ENCODE measurements at regions not wholly inside any gene's neighbourhood (a gene's known extent, or its start where the extent isn't known, plus 50 kb on each side); places are given as distances from the start of the nearest gene placed in this dataset.
"Not testable (repeated sequence)": the region's sequence is repeated elsewhere in the genome, so short reads cannot be mapped to it uniquely, and the experiment has no call there.

DNA sequence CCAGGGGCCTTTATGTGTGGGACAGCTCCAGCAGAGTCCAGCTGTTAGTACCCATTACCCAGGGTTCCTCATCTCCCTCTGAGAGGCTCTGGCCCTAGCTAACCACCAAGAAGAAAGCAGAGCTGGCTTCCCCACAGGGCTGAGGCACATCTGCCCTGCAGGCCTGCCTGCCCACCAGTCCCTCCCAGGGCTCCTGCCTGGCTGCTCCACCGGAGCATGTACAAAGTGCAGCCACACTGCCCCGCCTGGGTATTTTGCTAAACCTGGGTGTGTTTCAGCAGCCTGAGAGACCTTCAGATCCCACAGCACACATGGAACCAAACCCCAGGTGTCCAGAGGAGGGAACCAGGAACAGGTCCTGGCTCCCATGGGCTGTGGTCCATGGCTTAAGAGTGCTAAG, 500.4 kb upstream of the KLHL4 start:
- no peak overlapping the region for H3K4me3 ChIP-seq (ENCODE audit: low read length)
- TF ChIP-seq, protein P1, sequence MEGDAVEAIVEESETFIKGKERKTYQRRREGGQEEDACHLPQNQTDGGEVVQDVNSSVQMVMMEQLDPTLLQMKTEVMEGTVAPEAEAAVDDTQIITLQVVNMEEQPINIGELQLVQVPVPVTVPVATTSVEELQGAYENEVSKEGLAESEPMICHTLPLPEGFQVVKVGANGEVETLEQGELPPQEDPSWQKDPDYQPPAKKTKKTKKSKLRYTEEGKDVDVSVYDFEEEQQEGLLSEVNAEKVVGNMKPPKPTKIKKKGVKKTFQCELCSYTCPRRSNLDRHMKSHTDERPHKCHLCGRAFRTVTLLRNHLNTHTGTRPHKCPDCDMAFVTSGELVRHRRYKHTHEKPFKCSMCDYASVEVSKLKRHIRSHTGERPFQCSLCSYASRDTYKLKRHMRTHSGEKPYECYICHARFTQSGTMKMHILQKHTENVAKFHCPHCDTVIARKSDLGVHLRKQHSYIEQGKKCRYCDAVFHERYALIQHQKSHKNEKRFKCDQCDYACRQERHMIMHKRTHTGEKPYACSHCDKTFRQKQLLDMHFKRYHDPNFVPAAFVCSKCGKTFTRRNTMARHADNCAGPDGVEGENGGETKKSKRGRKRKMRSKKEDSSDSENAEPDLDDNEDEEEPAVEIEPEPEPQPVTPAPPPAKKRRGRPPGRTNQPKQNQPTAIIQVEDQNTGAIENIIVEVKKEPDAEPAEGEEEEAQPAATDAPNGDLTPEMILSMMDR (conservative IDR thresholded peaks at IDR 0.05; ENCODE audit: low read depth, low read length): no peak
- DNase-seq (ENCODE audit: low read depth): no peak

DNA sequence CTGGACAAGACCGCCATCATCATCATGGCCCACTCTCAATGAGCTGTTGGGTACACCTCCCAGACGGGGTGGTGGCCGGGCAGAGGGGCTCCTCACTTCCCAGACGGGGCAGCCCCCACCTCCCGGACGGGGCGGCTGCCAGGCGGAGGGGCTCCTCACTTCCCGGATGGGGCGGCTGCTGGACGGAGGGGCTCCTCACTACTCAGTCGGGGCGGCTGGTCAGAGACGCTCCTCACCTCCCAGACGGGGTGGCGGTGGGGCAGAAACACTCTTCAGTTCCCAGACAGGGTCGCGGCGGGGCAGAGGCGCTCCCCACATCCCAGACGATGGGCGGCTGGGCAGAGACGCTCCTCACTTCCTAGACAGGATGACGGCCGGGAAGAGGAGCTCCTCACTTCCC, 484.5 kb upstream of the KLHL4 start:
- DNase-seq (ENCODE audit: low read depth); H3K4me3 ChIP-seq (ENCODE audit: low read length): not testable (repeated sequence)

DNA sequence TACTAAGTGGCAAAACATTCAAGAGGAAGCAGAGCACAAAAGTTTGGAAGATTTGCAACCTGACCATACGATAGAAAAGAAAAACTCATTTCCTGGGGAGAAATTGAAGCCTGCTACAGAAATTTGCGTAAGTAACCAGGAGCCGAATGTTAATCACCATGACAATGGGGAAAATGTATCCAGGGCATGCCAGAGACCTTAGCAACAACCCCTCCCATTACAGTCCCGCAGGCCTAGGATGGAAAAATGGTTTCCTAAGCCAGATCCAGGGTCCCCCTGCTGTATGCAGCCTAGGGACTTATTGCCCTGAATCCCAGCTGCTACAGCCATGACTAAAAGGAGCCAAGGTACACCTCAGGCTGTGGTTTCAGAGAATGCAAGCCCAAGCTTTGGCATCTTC, 472.2 kb upstream of the KLHL4 start:
- DNase-seq (ENCODE audit: low read depth): no peak
- no peak overlapping the region for H3K4me3 ChIP-seq (ENCODE audit: low read length)
- TF ChIP-seq, protein P1 (conservative IDR thresholded peaks at IDR 0.05; ENCODE audit: low read depth, low read length): no peak

DNA sequence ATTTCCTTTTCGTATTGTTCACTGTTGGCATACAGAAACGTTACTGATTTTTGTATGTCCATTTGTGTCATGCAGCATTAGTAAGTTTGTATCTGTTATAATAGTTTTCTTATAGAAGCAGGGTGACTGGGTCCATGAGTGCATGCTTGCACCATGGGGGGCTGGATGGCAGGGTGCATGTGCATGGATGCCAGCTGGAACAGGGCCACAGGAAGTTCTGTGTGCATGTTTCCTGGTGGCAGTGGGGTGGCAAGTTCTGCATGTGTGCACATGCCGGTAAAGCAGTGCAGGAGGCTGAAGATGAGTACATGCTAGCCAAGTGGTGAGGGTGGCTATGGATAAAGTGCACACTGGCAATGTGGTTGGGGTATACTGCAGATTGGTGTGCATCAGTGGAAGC, 468.0 kb upstream of the KLHL4 start:
- TF ChIP-seq, protein P1 (conservative IDR thresholded peaks at IDR 0.05; ENCODE audit: low read depth, low read length): no peak
- DNase-seq (ENCODE audit: low read depth): no peak
- H3K4me3 ChIP-seq (ENCODE audit: low read length): no peak overlapping the region

DNA sequence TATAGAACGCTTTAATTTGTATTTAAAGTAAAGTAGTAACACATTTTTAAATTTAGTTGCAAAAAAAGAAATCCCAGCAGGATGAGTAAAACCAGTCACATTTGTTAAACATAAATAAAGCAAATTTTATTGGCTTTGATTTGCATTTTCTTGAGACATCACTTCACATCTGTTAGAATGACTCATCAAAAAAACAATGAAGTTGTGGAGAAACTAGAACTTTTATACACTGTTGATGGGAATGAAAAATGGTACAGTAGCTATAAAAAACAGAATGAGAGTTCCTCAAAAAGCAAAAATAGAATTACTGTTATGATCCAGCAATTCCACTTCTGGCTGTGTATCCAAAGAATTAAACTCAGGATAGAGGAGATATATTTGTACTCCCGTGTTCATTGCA, 454.0 kb upstream of the KLHL4 start:
- H3K4me3 ChIP-seq (ENCODE audit: low read length): no peak overlapping the region
- TF ChIP-seq, protein P1 (conservative IDR thresholded peaks at IDR 0.05; ENCODE audit: low read depth, low read length): no peak
- no peak for DNase-seq (ENCODE audit: low read depth)

DNA sequence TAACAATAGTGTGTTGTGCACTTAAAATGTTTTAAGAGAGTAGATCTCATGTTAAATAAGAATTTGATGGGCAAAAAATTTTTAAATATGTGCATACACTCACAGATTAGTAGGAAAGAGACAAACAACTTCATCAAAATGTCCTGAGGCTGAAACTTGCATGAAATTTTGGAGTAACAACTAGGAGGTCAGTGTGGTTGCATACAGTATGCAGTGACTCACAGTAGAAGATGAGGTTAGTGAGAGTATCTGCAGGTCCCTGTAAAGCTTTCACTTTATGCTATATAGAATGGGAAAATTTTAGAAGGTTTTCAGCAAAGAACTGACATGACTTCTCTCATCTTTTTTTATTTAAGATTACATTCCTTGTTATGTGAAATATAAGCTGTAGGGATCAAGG, 453.1 kb upstream of the KLHL4 start:
- H3K4me3 ChIP-seq (ENCODE audit: low read length): no peak overlapping the region
- TF ChIP-seq, protein P1 (conservative IDR thresholded peaks at IDR 0.05; ENCODE audit: low read depth, low read length): no peak
- DNase-seq (ENCODE audit: low read depth): no peak

DNA sequence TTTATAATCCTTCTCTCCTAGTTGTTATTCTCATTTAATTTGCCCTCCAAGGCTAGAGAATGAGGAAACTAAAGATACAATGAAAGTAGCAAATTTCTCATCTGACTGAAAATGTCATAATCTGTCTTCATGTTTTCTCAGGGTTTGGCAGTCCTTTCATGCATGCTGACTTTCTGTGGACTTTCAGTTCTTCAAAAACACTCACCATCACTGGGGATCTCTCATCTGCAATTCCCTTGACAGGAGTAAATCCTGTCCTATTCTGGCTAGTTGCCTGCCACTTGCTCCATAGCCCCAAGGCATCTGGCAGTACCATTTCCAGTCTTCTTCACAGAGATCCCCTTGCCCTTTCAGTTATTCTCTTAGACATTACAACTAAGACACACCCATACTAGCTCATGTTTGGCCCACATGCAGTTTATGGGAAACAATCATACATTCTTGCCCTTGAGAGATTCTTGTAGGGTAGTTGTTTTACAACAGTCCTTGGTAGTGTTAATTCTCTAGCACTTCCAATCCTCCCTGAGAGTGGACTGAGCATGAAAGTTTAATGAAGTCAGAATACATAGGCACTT, 449.7 kb upstream of the KLHL4 start:
- no peak for DNase-seq (ENCODE audit: low read depth)
- no peak overlapping the region for H3K4me3 ChIP-seq (ENCODE audit: low read length)
- TF ChIP-seq, protein P1 (conservative IDR thresholded peaks at IDR 0.05; ENCODE audit: low read depth, low read length): no peak

DNA sequence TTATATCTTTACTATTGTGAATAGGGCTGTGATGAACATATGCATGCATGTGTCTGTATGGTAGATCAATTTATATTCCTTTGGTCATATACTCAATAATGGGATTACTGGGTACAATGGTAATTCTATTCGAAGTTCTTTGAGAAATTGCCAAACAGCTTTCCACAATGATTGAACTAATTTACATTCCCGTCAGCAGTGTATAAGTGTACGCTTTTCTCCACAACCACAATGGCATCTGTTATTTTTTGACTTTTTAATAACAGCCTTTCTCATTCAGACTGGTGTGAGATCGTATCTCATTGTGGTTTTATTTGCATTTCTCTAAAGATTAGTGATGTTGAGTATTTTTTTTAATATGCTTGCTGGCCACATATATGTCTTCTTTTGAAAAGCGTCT, 439.4 kb upstream of the KLHL4 start:
- TF ChIP-seq, protein P1 (conservative IDR thresholded peaks at IDR 0.05; ENCODE audit: low read depth, low read length): no peak
- H3K4me3 ChIP-seq (ENCODE audit: low read length): no peak overlapping the region
- DNase-seq (ENCODE audit: low read depth): no peak
